Amniotic stem cell (primary cell): ENCODE measurements at regions not wholly inside any gene's neighbourhood (a gene's known extent, or its start where the extent isn't known, plus 50 kb on each side); places are given as distances from the start of the nearest gene placed in this dataset.

ENCODE experiments used
- DNase-seq: peaks from one replicate; lab custom pipeline; 2025; lab: John Stamatoyannopoulos, UW

GRCh38 chr1:163744301-163744887 is 422.6 kb downstream of the NUF2 start:
- no peak for DNase-seq

DNA sequence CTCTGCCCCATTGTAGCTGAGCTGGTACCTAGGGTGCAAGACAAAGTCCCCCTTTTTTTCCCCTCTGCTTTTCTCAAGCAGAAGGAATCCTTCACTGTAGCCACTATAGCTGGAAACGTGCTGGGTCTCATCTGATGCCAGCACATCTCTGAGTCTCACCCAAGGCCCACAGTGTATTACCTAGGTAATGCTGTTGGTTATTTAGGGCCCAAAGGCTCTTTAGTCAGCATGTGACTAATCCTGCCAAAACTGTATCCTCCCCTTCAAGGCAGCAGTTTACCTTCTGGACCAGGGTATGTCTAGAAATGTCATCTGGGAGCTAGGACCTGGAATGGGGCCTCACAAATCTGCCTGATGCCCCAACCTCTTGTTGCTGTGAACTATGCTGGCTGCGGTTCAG is 423.4 kb downstream of the NUF2 start:
- DNase-seq: no peak

DNA sequence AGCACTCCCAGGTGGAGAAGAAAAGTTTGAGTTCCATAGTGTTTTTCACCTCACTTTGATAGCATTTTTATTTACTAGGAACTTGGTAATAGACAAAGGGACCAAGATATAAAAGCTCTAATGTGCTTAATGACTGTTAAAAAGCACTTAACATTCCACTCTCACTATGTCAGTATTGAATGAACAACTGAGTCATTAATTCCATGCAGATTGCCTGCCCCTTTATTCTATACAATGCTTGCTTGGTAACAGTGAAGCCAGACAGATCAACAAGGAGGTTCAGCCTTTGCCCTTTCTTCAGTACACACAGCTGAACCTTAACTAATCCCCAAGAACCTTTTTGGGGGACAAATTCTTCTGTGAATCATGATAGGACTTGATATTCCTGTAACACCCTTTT is 425.5 kb downstream of the NUF2 start:
- no peak for DNase-seq

DNA sequence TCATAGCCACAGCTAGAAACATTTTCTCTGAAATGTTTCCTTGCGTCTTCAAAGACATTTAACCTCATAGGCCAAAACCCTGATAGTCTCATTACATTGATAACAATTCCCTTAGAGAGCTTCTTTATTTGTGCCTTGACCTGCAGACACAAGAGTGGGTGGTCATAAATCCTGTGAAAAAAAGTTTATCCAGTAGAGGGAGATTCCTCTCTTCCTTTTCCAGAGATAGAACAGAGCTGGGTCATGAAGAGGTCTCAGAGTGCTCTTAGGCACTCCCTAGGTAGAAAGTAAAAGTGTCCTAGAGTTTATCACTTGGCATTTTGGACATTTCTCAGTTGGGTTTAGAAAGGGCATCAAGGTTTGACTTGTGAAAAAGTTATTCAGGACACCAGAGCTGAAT is 426.1 kb downstream of the NUF2 start:
- DNase-seq: no peak

DNA sequence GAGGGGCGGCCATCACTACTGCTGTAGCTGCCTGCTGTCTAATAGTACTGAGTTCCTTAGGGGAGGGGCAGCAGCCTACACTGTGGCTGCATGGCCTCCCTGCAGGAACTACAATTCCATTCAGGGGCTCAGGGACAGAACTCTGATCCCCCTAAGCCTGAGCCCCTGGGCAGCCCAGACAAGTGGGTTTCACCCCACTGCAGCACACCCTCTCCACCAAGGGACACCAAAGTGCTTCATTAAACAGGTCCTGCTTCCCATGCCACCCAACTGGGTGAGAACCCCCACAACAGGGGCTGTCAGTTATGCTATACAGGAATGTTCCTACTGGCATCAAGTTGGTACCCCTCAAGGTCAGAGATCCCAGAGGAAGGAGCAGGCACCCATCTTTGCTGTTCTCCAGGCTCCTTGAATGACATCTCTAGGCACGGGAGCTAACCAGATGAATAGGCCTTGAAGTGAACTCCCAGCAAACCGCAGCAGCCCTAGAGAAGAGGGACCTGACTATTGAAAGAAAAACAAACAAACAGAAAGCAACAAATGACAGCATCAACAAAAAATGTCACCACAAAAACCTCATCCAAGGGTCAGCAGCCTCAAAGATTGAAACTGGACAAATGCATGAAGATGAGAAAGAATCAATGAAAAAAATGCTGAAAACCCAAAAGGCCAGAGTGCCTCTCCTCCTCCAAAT is 437.4 kb downstream of the NUF2 start:
- DNase-seq: no peak

- DNase-seq: no peak
These were observed 440.1 kb downstream of the NUF2 start for GRCh38 chr1:163761898-163762297.

- no peak for DNase-seq
These were observed 444.6 kb downstream of the NUF2 start for GRCh38 chr1:163766257-163766918.

GRCh38 chr1:163768576-163768975 is 446.8 kb downstream of the NUF2 start:
- DNase-seq: no peak

DNA sequence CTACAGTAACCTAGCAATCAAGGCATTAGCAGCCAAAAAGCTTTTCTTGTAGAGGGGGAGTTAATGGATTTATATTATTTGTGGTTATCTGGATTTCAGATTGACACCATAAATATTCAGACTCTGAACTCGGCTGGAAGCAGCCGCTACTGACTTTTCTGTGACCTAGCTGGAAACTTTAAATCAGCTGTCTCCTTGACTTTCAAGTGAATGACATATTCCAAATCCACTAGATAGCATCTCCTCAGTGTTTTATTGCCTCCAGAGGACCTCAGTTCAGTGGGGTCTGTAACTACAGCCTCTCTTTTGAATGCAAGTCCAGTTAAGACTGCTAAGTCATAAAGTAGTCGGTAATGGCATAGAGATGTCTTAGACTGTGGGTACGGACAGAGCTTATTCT is 448.5 kb downstream of the NUF2 start:
- DNase-seq: no peak

DNA sequence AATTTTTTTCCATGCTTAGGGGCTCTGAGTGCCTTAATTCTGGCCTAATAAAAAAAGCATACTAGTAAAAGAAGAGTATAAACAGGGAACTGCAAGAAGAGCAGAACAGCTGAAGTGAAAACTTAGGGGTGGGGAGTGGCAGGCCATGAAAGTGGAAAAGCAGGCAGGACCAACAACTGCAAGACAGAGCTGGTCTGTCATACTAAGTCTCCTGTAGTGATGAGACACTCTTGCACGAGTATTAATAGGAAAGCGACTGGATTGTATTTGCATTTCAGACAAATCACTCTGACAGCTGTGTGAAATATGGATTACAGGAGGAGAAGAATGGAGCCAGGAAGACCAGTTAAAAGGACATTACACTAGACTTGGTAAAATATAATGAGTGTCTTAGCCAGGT is 449.9 kb downstream of the NUF2 start:
- no peak for DNase-seq

DNA sequence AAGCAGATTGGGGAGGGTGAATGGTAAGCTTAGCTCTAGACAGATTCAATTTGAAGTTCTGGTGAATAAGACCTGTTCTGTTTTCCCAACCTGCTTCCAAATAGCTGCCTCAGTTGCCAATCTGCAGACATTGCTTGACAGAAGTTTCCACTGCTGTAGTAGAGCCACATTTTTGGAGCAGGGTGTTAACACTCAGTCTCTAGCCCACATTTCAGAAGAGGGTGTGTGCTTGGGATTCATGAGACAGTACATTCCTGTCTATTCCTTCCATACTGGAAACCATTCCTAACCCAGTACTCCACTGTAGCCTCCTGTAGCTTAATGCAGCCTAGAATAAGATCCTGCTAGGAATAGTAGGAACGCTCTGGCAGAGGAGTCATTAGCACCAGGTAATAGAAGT is 450.5 kb downstream of the NUF2 start:
- DNase-seq: no peak

DNA sequence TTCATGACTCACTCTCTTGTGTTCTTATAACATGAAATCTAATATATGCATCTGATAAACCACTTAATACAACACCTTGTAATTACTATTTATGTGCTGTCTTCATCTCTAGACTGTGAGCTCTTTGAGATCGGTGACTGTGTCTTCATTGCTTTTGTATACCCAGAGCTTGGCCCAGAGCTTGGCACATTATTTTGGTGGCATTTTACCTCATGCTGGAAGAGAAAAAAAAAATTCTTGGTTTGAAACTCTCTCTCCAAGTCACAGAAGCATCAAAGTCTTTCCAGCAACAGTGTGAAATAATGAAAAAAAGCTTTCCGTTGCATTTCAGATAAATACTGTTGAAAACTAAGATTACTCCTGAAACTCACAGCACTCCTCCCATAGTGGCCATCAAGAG is 451.6 kb downstream of the NUF2 start:
- no peak for DNase-seq

DNA sequence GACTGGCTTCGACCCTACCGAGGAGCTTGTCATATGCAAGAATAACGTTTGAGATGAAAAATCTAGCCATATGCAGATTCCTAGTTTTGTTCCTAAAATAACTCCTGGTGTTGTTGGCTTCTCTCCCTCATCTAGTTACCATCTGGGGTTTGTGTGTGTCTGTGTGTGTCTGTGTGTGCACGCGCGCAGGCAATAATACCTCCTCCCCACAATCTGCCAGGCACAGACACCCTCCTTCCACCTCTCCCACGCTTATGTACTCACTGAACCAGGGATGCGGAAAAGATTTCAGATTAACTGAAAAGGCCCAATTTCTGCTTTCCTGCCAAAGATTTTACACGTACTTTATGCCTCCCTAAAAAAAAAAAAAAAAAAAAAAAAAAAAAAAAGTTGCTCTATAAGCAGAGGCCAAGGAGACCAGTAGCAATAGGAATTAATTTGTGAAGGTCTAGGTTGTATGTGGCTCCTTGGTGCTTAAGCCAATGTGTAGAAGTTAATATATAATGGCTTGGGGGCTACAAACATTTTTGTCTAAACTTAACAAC is 452.7 kb downstream of the NUF2 start:
- no peak for DNase-seq

DNA sequence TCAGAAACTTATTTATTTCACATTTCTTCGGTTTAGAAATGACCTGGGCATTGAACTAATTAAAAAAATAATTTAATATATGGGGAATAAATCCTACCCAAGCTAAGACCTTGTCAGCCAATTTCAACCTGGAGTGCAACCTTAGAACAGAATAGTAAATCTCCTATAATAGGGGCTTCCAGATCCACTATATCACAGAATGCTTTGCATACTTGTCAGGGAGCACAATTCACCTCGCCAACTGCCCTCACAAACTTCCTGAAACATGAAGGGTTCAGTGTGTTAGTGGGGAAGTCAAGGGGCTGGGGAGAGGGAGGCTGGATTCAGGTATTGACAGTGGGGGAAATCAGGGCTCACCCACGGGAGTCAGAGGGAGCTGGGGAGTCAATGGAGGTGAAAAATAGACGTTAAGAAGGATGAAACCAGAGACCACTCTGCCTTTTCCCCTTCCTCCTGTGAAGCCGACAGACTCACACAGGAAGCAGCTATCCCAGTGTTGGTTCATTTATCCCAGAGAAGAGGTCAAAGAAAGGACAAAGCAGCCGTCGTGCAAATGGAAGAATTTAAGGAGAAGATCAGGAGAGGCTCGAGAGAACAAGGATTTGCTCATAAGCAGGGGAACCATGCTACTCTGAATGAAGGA is 453.3 kb downstream of the NUF2 start:
- no peak for DNase-seq

DNA sequence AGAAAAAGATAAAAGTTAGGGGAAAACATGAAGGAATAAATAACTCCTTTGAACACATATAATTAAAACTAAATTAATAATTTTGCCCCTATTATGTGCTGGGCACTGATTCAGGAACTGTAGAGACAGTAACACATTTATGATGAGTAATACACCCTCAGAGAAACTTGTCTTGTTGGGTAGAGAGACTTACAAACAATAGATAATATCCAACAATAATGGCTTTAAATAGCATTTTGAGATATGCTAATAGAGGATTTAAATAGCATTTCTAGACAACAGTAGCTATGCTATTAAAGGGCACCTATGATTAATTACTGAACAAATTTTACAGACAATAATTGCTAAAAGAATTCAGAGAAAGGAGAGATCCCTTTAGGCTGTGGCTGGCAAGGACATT is 455.5 kb downstream of the NUF2 start:
- DNase-seq: no peak

DNA sequence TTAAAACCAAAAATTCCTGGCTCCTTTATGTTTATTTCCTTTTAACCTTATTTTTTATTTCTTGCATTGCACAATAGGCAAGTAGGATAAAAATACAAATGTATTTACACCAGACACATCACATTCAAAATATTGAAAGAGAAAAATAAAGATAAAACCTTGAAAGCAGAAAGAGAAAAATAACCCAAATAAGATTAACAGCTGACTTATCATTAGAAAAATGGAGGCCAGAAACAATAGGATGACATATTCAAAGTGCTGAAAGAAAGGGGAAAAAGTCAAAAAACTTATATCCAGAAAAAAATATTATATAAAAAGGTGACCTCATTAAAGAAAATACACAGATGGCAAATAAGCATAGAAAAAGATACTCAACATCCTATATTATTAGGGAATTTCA is 459.4 kb downstream of the NUF2 start:
- DNase-seq: no peak

GRCh38 chr1:163785868-163786405 is 464.2 kb downstream of the NUF2 start:
- no peak for DNase-seq

GRCh38 chr1:163789911-163790310 is 468.2 kb downstream of the NUF2 start:
- DNase-seq: no peak

DNA sequence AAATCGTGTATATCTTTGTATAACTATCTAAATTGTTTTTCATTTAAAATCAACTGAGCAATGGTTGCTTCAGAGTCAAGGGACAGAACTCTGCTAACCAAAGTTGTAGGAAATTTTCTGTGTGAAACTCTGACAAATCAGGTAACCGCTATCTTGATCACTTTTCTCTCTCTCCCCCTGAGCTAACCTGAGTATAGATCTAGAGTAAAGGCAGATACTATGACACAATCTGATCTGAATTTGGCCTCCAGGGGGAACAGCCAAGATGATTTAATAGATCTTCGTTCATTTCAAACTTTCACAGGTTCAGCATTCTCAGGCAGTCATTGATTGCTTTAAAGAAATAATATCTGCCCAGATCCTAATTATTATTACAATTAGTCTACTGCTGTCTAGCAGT is 472.8 kb downstream of the NUF2 start:
- DNase-seq: no peak

GRCh38 chr1:163796394-163796821 is 474.7 kb downstream of the NUF2 start:
- DNase-seq: no peak

- DNase-seq: no peak
These were observed 476.1 kb downstream of the NUF2 start for GRCh38 chr1:163797816-163798215.

DNA sequence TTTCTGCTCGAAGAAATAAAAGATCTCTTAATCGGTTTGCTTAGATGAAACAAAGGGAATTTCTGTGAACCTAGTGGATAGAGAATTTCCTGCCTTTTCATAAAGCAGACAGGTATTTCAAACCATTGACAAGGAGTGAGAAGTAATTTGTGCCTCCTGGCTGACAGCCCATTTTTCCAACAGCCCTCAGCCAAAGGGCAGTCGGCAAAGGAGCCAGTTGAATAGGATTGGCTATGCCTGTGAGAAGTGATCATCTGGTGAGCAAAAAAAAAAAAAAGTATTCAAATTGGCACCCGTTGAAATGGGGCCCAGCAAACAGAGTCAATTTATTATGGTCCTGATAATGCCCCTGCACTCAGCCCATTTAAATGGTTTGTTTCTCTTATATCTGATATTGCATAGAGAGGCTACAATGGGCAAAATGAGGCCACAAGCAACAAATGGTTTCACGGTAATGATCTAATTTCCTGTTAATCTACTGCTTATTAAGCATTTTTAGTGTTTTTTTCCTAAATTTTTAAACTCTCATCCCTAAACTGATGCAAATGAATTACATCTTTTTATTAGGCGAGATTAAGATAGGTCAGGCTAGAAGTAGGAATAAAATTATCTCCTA is 477.5 kb downstream of the NUF2 start:
- DNase-seq: no peak
